Memory B cell (primary cell): ENCODE measurements at regions not wholly inside any gene's neighbourhood (a gene's known extent, or its start where the extent isn't known, plus 50 kb on each side); places are given as distances from the start of the nearest gene placed in this dataset.

Source experiments
- ATAC-seq: fragments of 150-1000 bp; cut with Tn5 transposase; 2 replicates; pipeline ENCODE4 v1.10.0; 2021; ENCODE audit warnings: low read depth, mild to moderate bottlenecking, moderate library complexity
- DNase-seq, 2 donors: peaks; one replicate each; pipeline ENCODE4 v3.0.0; 2022; ENCODE audit warnings: low spot score in 2 of 2
- H3K27ac Mint-ChIP-seq: one replicate; pipeline ENCODE4 v1.8.0; 2022; ENCODE audit warnings: mild to moderate bottlenecking, moderate library complexity, mixed read lengths
- H3K27me3 Mint-ChIP-seq: one replicate; pipeline ENCODE4 v1.8.0; 2022; ENCODE audit warnings: mixed read lengths
- H3K36me3 Mint-ChIP-seq: one replicate; pipeline ENCODE4 v1.8.0; 2022; ENCODE audit warnings: mild to moderate bottlenecking, mixed read lengths
- H3K4me1 Mint-ChIP-seq: one replicate; pipeline ENCODE4 v1.8.0; 2022; ENCODE audit warnings: mixed read lengths
- H3K4me3 Mint-ChIP-seq: one replicate; pipeline ENCODE4 v1.8.0; 2022; ENCODE audit warnings: mild to moderate bottlenecking, moderate library complexity, mixed read lengths
- H3K9me3 Mint-ChIP-seq: one replicate; pipeline ENCODE4 v1.8.0; 2022; ENCODE audit warnings: mixed read lengths

GRCh38 chr1:194544012-194544411 is 1357.6 kb upstream of the B3GALT2 start:
- Mint-ChIP-seq H3K27me3 (no peaks in the 10 kb centered on the region), H3K27ac (no peak overlapping the region), H3K9me3 (peaks cover 2% of the 10 kb centered on the region), H3K4me3 (no peak overlapping the region), H3K36me3 (no peaks in the 10 kb centered on the region), H3K4me1 (no peaks in the 10 kb centered on the region)
- ATAC-seq (no peak), DNase-seq (no peak)

GRCh38 chr1:194538453-194538852 is 1352.0 kb upstream of the B3GALT2 start:
- no peaks in the 10 kb centered on the region for H3K27me3 Mint-ChIP-seq
- no peak overlapping the region for H3K27ac Mint-ChIP-seq

GRCh38 chr1:194537521-194537920 is 1351.1 kb upstream of the B3GALT2 start:
- Mint-ChIP-seq H3K27ac (no peak overlapping the region), H3K36me3 (no peaks in the 10 kb centered on the region)
- DNase-seq, result no peak

More at GRCh38 chr1:194538453-194538852, 1352.0 kb upstream of the B3GALT2 start:
- ATAC-seq (no peak), DNase-seq (no peak)
- Mint-ChIP-seq H3K36me3 (no peaks in the 10 kb centered on the region), H3K4me1 (no peaks in the 10 kb centered on the region), H3K4me3 (no peak overlapping the region), H3K9me3 (peaks cover 2% of the 10 kb centered on the region)

GRCh38 chr1:194535369-194535768 is 1349.0 kb upstream of the B3GALT2 start:
- no peaks in the 10 kb centered on the region for H3K4me1 Mint-ChIP-seq
- no peak overlapping the region for H3K27ac Mint-ChIP-seq
- no peaks in the 10 kb centered on the region for H3K9me3 Mint-ChIP-seq
- DNase-seq (no peak), ATAC-seq (no peak)
- H3K4me3 Mint-ChIP-seq, result no peak overlapping the region
- no peaks in the 10 kb centered on the region for H3K27me3 Mint-ChIP-seq
- no peaks in the 10 kb centered on the region for H3K36me3 Mint-ChIP-seq

More at GRCh38 chr1:194537521-194537920, 1351.1 kb upstream of the B3GALT2 start:
- no peaks in the 10 kb centered on the region for H3K9me3 Mint-ChIP-seq
- H3K27me3 Mint-ChIP-seq, result no peaks in the 10 kb centered on the region
- H3K4me3 Mint-ChIP-seq, result no peak overlapping the region
- no peaks in the 10 kb centered on the region for H3K4me1 Mint-ChIP-seq
- no peak for ATAC-seq

- Mint-ChIP-seq H3K4me1 (no peaks in the 10 kb centered on the region), H3K27ac (no peak overlapping the region), H3K27me3 (no peaks in the 10 kb centered on the region), H3K4me3 (no peak overlapping the region), H3K9me3 (no peaks in the 10 kb centered on the region), H3K36me3 (no peaks in the 10 kb centered on the region)
- DNase-seq (no peak), ATAC-seq (no peak)
These were observed 1348.4 kb upstream of the B3GALT2 start for GRCh38 chr1:194534784-194535183.

GRCh38 chr1:194533641-194534040 is 1347.2 kb upstream of the B3GALT2 start:
- Mint-ChIP-seq H3K4me3 (no peak overlapping the region), H3K27me3 (no peaks in the 10 kb centered on the region), H3K9me3 (no peaks in the 10 kb centered on the region), H3K4me1 (no peaks in the 10 kb centered on the region), H3K36me3 (no peaks in the 10 kb centered on the region), H3K27ac (no peak overlapping the region)
- DNase-seq (no peak), ATAC-seq (no peak)

GRCh38 chr1:194517567-194517966 is 1331.2 kb upstream of the B3GALT2 start:
- Mint-ChIP-seq H3K36me3 (no peaks in the 10 kb centered on the region), H3K4me1 (no peaks in the 10 kb centered on the region), H3K4me3 (no peak overlapping the region), H3K27me3 (no peaks in the 10 kb centered on the region), H3K27ac (no peak overlapping the region), H3K9me3 (no peaks in the 10 kb centered on the region)
- no peak for ATAC-seq
- DNase-seq, result no peak

GRCh38 chr1:194515916-194516315 is 1329.5 kb upstream of the B3GALT2 start:
- H3K36me3 Mint-ChIP-seq, result no peaks in the 10 kb centered on the region
- DNase-seq (no peak), ATAC-seq (no peak)
- H3K4me1 Mint-ChIP-seq, result no peaks in the 10 kb centered on the region
- no peak overlapping the region for H3K4me3 Mint-ChIP-seq
- no peak overlapping the region for H3K27ac Mint-ChIP-seq
- H3K9me3 Mint-ChIP-seq, result no peaks in the 10 kb centered on the region
- H3K27me3 Mint-ChIP-seq, result no peaks in the 10 kb centered on the region

GRCh38 chr1:194512957-194513356 is 1326.5 kb upstream of the B3GALT2 start:
- H3K36me3 Mint-ChIP-seq, result no peaks in the 10 kb centered on the region
- H3K4me1 Mint-ChIP-seq, result no peaks in the 10 kb centered on the region
- H3K27ac Mint-ChIP-seq, result no peak overlapping the region
- DNase-seq (no peak), ATAC-seq (no peak)
- H3K9me3 Mint-ChIP-seq, result peaks cover 7% of the 10 kb centered on the region
- no peaks in the 10 kb centered on the region for H3K27me3 Mint-ChIP-seq
- H3K4me3 Mint-ChIP-seq, result no peak overlapping the region

- H3K4me1 Mint-ChIP-seq, result no peaks in the 10 kb centered on the region
- ATAC-seq, result no peak
- no peak overlapping the region for H3K27ac Mint-ChIP-seq
- H3K36me3 Mint-ChIP-seq, result no peaks in the 10 kb centered on the region
- peaks cover 7% of the 10 kb centered on the region for H3K9me3 Mint-ChIP-seq
- H3K27me3 Mint-ChIP-seq, result no peaks in the 10 kb centered on the region
- DNase-seq, result no peak
- no peak overlapping the region for H3K4me3 Mint-ChIP-seq
These were observed 1325.9 kb upstream of the B3GALT2 start for GRCh38 chr1:194512345-194512744.

GRCh38 chr1:194503209-194503608 is 1316.8 kb upstream of the B3GALT2 start:
- Mint-ChIP-seq H3K4me1 (no peaks in the 10 kb centered on the region), H3K9me3 (no peaks in the 10 kb centered on the region), H3K4me3 (no peak overlapping the region), H3K27me3 (no peaks in the 10 kb centered on the region), H3K27ac (no peak overlapping the region), H3K36me3 (no peaks in the 10 kb centered on the region)
- ATAC-seq (no peak), DNase-seq (no peak)

- DNase-seq, result no peak
- Mint-ChIP-seq H3K4me3 (no peak overlapping the region), H3K4me1 (no peaks in the 10 kb centered on the region), H3K36me3 (no peaks in the 10 kb centered on the region), H3K27me3 (no peaks in the 10 kb centered on the region), H3K9me3 (peaks cover 1% of the 10 kb centered on the region), H3K27ac (no peak overlapping the region)
- ATAC-seq, result no peak
These were observed 1309.0 kb upstream of the B3GALT2 start for GRCh38 chr1:194495434-194495833.

GRCh38 chr1:194487172-194487571 is 1300.8 kb upstream of the B3GALT2 start:
- Mint-ChIP-seq H3K4me1 (no peaks in the 10 kb centered on the region), H3K9me3 (peaks cover 1% of the 10 kb centered on the region), H3K27ac (no peak overlapping the region), H3K36me3 (no peaks in the 10 kb centered on the region), H3K4me3 (no peak overlapping the region), H3K27me3 (no peaks in the 10 kb centered on the region)
- ATAC-seq (no peak), DNase-seq (no peak)

GRCh38 chr1:194485432-194485831 is 1299.0 kb upstream of the B3GALT2 start:
- Mint-ChIP-seq H3K4me3 (no peak overlapping the region), H3K27ac (no peak overlapping the region), H3K9me3 (peaks cover 1% of the 10 kb centered on the region), H3K27me3 (no peaks in the 10 kb centered on the region), H3K4me1 (no peaks in the 10 kb centered on the region), H3K36me3 (no peaks in the 10 kb centered on the region)
- DNase-seq, result no peak
- ATAC-seq, result no peak

GRCh38 chr1:194478731-194479130 is 1292.3 kb upstream of the B3GALT2 start:
- Mint-ChIP-seq H3K9me3 (no peaks in the 10 kb centered on the region), H3K4me1 (no peaks in the 10 kb centered on the region), H3K4me3 (no peak overlapping the region), H3K36me3 (no peaks in the 10 kb centered on the region), H3K27me3 (no peaks in the 10 kb centered on the region), H3K27ac (no peak overlapping the region)
- ATAC-seq (no peak), DNase-seq (no peak)
